CD1c-positive myeloid dendritic cell (primary cell): ENCODE measurements at regions not wholly inside any gene's neighbourhood (a gene's known extent, or its start where the extent isn't known, plus 50 kb on each side); places are given as distances from the start of the nearest gene placed in this dataset.

ENCODE experiments used
- DNase-seq: peaks from one replicate; pipeline ENCODE4 v3.0.0-alpha.2; 2016; ENCODE audit errors: extremely low spot score

DNA sequence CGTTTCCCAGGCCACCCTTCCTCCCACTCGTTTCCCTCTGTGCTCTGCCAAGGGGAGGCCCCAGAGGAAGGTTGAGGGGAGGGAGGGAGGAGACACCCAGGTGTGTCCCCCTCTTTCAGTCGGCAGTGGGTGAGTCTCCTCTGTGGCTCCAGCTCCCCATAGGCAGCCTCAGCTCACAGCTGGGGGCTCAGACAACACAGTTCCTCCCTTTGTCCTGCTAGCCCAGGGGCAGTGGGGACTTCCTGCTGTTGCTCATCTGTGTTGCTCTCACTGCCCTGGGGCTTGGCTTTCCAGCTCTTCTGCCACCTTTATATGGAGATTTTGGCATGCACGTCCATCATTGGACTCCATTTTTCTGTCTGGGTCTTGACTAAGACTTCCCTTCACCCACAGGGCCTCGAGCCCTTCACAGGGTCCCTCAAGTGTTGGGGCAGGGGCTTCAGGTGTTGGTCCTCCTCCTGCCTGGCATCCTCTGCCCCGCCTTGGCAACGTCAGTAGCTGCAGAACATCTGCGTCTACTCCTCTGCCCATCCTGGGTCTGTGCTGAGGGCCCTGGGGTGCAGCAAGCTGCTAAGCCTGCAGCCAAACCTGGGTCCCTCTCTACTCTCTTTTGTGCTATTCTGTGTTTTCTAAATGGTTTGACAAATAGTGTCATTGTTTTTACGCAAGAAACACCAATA, 190.6 kb upstream of the PMEPA1 start:
- DNase-seq = no peak

DNA sequence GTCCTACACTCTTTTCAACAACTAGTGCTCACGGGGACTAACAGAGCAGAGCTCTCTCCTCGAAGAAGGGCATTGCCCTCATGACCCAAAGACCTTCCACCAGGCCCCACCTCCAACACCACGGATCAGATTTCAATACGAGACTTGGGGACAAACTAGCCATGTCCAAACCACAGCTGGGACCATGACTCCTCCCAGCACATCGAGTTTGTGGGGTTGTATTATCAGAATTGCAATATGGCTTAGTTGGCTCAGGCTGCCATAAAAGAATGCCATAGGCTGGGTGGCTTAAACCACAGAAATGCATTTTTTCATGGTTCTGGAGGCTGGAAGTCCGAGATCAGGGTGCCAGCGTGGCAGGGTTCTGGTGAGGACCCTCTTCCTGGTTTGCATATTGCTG, 189.7 kb upstream of the PMEPA1 start:
- no peak for DNase-seq

GRCh38 chr20:57898332-57898731, 188.5 kb upstream of the PMEPA1 start:
- DNase-seq = no peak

DNA sequence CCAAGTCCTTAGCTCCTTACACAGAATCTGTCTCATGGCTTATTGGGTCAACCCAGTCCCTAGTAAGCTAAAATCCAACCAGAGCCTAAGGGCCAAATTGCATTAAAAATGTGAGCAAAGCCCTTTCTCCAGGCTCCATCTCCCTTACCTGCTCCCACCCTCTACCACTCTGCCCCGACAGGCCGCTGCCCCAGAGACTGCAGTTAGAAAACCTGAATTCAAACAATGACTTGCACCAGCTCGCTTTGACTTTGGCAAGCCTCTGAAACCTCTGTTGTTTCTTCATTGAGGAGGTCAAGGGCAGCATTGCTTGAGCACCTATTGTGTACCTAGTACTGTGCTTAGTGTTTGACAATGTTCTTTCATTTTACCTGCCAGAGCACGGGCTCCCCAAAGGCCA, 188.1 kb upstream of the PMEPA1 start:
- DNase-seq = no peak

DNA sequence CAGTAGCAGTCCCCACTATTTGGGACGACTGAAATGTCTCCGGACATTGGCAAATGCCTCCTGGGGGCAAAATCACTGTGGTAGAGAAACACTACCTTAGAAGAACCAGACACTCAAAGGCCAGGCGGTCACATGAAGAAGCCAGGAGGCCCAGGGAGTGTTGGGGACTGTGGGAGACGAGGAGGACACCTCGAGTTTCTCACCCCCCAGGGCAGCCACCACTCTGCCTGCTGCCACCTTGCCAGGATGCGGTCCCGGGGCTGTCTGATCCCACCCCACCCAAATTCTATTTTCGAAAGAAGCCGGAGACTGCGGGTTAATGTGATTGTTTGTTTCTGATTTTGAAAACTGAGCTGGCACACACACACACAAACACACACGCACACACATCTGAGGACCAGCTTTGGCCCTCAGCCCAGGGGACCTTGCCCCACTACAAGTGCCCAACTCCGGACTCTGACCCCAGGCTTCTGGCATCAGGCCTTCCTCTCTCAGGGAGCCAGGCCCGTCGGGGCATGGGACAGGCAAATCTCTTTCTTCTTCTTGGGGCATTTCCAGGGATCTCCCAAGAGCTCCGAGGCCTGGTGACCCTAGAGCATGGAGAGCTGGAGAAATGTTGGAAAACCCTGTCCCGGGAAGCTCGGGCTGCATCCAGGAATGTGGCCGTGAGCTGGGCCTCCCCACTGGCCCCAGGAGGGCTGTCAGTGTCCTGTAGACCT, 187.5 kb upstream of the PMEPA1 start:
- DNase-seq = no peak

- DNase-seq = no peak
These were observed 186.7 kb upstream of the PMEPA1 start for GRCh38 chr20:57896563-57896962.

- no peak for DNase-seq
These were observed 186.2 kb upstream of the PMEPA1 start for GRCh38 chr20:57896017-57896416.

GRCh38 chr20:57895161-57895855, 185.5 kb upstream of the PMEPA1 start:
- no peak for DNase-seq

DNA sequence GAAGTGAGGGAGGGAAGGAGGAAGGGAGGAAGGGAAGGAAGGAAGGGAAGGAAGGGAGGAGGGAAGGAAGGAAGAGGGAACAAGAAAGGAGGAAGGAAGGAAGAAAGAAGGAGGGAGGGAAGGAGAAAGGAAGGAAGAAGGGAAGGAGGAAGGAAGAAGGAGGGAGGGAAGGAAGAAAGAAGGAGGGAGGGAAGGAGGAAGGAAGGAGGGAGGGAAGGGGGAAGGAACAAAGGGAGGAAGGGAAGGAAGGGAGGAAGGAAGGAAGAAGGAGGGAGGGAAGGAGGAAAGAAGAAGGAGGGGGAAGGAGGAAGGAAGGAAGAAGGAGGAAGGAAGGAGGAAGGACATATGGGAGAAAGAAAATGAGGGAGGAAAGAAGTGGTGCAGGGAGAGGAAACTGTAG, 184.7 kb upstream of the PMEPA1 start:
- DNase-seq = no peak

GRCh38 chr20:57894096-57894495, 184.3 kb upstream of the PMEPA1 start:
- no peak for DNase-seq

GRCh38 chr20:57893366-57893999, 183.7 kb upstream of the PMEPA1 start:
- DNase-seq = no peak

- DNase-seq = no peak
These were observed 182.7 kb upstream of the PMEPA1 start for GRCh38 chr20:57892471-57892870.

GRCh38 chr20:57891014-57891413, 181.2 kb upstream of the PMEPA1 start:
- no peak for DNase-seq

DNA sequence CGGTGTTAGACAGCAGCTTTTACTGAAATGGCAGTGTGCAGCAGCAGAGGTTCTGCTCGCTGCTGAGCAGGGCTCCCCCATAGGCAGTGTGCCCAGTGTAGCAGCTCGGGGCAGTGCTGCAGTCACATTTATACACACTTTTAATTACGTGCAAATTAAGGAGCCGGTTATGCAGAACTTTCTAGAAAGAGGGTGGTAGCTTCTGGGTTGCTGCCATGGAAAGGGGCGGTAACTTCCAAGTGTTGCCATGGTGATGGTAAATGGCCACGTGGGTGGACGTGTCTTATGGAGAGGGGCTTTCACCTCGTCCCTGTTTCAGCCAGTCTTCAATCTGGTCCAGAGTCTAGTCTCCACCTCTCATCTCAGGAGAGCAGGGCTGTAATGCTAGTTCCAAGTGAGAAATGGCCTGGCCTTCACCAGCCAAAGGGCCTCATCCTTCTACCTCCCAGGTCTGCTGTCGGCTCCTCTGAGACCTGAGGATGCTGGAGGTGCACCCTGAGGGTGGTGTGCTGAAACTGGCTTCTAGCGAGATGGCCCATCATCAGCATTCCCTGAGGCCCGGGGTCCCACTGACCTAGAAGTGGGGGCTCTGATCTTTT, 180.5 kb upstream of the PMEPA1 start:
- no peak for DNase-seq

DNA sequence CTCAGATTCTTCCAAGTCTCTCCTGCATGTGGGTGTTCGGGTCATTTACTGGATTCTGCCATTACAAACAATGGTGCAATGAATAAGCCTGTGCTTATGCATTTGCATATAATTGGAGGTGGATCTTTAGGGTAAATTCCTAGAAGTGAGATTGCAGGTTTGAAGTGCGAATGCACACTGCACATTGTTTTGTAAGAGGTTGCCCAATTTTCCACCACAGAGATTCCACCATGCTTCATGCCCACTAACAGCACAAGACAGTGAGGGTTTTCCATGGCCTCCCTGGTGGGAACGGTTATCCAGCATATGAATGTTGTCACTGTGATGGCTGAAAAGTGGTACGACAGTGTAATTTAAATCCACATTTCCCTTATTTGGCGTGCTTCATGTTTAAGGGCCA, 178.8 kb upstream of the PMEPA1 start:
- no peak for DNase-seq

DNA sequence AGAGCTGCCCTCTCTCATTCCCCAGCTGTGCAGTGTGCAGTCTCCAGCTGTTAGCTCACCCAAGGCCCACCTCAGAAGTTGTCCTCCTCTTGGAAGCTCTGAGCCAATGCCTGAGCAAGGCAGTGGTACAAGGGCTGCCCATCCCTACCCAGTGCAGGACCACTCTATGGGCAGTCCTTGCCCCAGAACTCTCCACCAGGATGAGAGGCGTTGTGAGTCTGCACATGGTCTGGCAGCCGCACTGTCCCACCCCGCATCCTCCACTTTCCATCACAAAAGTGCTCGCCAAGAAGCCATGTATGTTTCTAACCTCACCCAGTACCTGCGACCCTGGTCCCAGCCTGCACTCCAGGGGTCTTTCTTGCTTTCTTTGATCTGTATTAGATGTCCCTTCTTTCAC, 175.1 kb upstream of the PMEPA1 start:
- DNase-seq = no peak

DNA sequence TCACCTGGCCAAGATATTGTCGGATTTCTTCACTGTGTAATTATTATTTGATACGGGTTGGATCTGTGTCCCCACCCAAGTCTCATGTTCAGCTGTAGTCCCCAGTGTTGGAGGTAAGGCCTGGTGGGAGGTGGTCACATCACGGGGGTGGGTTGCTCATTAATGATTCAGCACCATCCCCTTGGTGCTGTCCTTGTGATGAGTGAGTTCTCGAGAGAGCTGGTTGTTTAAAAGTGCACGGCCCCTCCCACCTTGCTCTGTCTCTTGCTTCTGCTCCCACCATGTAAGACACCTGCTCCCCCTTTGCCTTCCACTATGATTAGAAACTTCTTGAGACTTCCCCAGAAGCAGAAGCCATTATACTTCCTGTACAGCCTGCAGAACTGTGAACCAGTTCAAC, 173.9 kb upstream of the PMEPA1 start:
- no peak for DNase-seq

DNA sequence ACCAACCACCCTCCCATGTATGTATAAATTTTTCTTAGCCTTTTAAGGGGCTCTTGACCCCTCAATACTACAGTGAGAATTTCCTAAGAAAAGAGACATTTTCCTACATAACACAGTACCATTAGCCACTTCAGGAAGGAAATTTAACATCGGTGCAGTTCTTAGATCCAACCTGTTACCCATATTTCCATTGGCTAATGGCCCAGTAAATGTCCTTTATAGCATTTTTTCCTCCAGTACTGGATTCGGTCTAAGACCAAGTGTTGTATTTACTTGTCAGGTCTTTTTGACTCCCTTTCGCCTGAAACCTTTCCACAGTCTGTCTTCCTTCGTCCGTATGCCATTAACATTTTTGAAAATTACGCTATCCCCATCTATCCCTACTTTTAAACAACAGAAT, 173.4 kb upstream of the PMEPA1 start:
- no peak for DNase-seq

DNA sequence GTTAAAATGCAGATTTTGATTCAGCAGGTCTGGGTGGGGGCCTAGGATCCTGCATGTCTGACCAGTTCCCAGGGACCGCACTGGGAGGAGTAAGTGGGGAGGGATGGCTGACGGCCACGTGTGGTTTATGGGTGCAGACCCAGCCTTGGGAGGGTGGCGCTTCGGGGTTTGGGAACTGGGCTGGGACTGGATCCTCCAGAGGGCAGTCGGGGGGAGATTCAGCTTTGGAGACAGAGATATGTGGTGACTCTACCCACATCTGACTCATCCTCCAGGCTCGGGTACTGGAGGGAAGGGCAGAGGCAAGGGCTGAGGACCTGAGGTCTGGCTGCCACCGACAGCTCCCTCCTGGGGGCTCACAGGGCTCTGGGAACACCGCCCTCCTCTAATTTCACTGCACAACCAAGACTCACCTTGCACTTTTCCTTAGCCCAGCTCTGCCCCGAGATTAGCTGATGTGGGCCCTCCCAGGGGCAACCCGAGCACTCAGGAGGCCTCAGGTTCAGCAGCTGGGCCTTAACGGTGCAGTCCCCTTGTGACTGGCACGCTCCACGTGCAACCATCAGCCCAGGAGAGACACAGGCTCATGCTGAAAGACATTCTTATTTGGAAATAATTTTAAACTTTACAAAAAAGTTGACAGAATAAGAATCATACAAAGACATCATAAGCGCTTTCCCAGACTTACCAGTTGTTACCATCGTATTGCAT, 172.8 kb upstream of the PMEPA1 start:
- no peak for DNase-seq

GRCh38 chr20:57881466-57882385, 171.9 kb upstream of the PMEPA1 start:
- no peak for DNase-seq

DNA sequence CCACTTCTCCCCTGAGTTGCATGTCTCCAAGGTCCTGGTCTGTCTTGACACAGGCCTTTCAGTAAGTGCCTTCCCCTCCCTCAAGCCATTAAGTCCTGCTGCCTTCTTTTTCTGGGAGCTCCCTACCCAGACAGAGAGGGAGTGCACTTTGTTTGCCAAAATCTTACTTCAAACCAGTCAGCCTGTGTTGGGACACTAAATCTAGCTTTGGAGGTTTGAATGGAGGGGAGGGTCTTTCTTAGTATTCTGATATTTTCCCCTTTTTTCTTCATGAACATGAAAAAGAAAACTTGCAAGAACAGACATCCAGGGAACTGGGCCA, 170.7 kb upstream of the PMEPA1 start:
- no peak for DNase-seq
